NCI-H187 (cell line): ENCODE measurements at regions not wholly inside any gene's neighbourhood (a gene's known extent, or its start where the extent isn't known, plus 50 kb on each side); places are given as distances from the start of the nearest gene placed in this dataset.

Experiments used
- DNase-seq, 2 experiments: peaks; one replicate each; lab custom pipeline; 2025; lab: John Stamatoyannopoulos, UW

DNA sequence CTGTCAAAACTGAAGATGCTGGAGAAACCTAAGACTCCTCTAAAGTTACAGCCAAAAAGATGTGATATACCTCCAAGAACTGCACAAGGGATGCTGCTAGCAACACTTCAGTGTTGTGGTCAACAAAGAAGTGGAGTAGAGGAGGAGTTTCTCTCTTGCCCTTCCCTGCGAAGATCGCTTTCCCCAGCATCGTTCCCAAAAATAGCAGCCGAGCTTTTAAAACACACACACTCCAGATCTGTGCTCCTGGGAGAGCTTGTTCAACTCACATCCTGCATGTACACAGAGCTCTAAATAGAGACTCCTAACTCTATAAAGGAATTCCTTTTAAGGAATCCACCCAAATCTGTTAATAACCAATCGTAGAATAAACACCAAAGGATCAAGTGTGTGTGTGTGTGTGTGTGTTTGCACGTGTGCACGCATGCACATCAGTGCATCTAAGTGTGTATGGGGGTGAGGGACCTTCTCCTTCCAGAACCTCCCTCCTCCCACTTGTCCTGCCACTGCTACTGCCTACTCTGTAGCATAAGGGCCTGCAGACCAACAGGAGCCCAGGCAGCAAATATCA is 58.5 kb downstream of the PSMG1 start:
- no peak for DNase-seq

DNA sequence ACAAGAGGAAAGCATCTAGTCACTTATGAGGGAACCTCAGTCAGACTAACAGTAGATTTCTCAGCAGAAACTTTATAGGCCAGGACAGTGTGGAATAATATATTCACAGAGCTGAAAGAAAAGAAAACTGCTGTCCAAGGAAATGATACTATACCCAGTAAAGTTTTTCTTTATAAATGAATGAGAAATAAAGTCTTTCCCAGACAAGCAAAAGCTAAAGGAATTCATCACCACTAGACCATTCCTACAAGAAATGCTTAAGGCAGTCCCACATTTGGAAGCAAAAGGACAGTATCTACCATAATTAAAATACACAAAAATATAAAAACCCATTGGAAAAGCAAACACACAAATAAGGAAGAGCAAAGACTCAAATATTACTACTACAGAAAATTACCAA is 59.9 kb downstream of the PSMG1 start:
- DNase-seq = no peak

DNA sequence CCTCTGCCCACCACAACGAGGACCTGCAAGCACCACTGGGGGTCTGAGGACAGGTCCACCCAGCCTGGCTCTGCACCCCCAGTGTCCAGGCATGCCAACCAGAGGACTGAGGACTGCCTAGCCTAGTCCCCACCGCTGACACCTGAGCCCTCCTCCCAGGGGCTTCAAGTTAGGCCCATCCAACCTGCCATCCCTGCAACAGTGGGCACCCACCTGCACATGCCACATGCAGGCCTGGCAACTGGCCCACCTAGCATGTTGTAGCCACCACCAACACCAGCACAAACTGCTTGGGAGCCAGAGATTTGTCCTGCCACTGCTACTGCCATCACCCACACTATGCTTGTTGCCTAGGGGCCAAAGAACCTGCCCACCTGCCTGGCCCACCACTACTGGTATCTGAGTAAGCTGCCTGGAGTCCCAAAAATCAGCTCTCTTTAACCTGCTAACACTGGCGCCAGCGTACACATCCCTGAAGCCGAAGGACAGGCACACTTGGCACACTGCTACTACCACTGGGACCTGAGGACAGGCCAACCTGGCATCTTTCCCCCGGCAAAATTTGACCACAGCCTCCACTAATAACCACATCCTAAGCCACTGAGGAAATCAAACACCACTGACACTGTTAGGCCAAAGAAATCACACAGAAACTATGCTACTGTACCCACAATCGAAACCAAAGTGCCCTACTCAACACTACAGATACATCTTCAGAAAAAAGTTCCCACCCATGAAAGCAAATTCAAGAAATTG is 61.5 kb downstream of the PSMG1 start:
- DNase-seq = no peak

DNA sequence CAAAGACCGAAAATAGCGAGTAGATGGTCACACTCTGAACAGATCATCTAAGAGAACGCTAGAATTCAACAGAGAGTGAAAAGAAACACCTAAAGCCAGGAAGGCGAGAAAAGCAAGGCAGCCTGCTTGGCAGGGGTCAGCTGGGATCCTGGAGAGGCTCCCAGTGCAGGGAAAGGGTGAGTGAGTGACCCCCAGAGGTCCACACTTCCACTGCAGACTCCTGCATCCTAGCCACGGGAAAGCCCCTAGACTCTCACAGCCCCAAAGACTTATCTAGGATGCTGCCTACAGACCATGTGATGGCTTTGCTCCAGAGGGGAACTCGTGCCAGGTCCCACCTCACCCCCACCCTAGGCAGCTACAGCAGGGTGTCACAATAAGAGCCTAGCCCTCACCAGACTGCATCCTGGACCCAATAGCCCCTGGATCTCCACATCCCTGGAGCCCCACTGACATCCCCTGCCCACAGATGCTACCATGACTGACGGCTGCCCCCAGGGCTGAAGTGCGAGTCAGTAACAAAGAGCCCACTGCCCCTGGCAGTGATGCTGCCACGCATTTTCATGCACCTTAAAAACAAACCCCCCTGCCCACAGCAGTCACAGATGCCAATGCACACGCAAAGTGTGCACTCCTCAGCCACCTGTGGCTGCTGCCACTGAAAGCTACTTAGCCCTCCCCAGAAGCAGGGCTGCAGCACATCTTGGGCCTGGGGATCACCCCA is 62.2 kb downstream of the PSMG1 start:
- no peak for DNase-seq

DNA sequence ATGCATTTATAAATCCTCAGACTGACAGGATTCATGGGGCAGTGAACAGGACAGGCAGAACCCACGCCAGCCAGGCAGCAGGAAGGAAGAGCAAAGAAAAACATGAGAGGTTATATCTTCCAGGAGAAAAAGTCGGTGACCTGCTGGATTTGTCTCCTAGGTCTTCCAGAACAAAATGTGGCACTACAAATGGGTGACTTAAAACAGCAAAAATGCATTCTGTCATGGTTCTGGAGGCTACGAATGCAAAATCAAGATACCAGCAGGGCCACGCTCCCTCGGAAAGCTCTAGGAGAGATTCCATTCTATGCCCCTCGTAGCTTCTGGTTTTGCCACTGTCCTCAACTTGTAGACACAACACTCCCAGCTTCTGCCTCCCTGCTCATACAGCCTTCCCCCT is 63.4 kb downstream of the PSMG1 start:
- DNase-seq = no peak

DNA sequence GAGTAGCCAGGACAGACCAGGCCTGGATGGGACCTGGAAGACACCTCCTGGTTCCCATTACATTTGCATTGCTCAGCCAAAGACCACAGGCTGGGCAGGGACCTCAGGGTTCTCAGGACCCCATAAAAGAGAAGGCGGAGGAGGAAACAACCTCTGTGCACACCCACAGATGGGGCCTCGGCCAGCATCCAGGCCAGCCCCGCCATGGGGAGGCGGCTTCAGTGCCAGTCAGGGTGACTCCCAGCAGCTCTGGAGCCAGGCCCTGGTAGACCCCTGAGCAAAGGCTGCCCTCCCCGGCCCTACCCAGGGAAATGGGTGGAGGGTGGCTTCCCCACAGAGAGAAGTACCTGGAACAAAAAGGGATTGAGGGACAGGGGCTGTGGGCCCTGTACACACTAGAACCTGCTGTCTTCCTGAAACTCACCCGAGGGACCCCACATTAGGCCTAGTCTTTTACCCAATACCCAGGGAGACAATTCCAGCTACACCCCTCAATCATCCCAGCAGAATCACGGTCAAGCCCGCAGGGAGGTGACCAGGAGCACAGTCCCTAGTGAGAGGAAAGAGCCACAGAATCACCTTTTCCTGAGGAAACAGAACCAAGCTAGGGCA is 64.5 kb downstream of the PSMG1 start:
- no peak for DNase-seq

DNA sequence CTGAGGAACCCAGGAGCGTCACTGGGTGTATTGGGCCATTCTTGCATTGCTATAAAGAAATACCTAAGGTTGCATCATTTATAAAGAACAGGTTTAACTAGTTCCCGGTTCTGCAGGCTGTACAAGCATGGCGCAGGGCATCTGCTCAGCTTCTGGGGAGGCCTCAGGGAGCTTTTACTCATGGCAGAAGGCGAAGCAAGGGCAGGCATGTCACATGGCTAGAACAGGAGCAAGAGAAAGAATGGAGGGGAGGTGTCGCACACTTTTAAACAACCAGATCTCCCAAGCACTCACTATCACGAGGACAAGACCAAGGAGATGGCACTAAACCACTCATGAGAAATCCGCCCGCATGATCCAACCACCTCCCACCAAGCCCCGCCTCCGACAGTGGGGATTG is 65.2 kb downstream of the PSMG1 start:
- DNase-seq = no peak

DNA sequence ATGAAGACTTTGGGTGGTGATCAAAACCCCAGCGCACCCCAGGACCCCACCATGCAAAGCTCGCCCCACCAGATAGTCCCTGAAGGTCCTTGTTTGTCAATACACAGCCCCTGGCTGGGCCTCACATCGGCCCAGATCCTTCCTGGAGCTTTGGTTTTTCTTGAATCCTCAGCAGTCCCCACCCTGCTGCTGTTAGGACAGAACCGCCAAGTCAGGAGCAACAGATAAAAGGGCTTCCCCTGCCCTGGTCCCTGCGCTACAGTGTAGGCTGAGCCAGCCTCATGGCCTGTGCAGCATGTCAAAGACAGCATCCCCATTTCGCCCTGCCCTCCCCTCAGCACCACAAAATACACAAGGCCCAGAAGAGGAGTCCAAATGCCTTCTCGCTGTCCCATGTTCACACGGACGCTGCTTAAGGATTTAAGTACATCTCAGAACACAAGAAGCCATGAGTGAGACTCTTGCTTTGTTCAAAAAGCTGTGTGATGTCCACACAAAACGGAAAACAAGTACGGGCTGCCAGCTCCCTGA is 65.7 kb downstream of the PSMG1 start:
- DNase-seq = no peak

DNA sequence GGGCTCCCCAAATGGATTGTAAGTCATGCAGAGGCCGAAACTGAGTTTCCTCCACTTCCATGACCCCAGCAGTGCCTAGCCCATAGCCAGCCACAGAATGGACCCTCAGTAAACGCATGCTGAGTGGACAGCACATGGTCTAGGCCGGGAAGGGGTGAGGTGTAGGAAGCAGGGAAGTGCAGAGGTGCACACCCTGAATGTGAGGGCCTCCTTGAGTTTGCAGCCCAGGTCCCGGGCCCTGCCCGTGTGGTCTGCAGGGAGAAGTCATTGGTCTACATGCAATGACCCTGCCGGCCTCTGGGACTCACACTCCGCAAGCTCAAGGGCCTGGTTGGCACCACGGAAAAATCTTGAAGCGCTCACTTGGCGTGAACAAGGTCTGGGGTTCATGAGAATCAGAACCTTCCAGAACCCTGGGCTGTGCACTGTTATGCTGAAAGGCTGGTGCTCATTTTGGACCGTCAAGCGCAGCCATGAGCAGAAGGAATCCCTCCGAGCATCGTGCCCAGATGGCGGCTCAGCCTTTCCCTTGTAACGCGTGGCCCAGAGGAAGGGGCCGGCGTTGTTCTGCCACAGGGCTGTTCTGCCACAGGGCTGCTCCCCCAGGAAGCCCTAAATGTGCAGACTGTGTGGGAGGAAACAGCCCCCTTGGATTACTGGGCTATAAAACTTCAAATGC is 66.4 kb downstream of the PSMG1 start:
- DNase-seq = no peak

DNA sequence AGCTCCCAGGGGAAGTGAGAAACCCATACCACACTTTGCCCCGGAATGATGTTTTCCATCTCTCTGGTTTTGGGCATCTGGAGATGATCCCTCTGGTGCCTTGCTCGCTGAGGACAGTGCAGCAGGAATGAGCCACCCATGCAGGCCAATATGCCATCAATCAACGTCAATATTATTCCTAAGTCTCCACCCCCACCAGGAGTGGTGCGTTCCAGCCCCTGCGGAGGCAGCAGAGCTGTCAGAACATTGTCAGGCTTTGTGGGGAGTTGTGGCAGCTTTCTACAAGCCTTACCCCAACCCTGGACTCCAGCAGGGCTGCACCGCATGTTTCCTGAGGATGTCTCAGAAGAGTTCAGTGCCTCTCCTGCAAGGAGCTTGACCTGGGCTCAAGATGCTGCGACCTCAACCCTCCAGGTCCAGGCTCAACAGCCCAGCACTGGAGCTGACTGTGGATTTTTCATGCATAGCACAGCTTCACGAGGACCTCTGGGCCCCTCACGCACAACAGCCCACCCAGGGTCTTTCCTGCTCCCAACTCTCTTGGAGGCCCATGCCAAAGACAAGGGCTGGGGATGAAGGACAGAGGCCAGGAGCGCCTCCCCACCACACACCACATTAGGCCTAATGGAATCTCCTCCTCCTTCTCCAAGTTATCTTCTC is 67.5 kb downstream of the PSMG1 start:
- DNase-seq = no peak

DNA sequence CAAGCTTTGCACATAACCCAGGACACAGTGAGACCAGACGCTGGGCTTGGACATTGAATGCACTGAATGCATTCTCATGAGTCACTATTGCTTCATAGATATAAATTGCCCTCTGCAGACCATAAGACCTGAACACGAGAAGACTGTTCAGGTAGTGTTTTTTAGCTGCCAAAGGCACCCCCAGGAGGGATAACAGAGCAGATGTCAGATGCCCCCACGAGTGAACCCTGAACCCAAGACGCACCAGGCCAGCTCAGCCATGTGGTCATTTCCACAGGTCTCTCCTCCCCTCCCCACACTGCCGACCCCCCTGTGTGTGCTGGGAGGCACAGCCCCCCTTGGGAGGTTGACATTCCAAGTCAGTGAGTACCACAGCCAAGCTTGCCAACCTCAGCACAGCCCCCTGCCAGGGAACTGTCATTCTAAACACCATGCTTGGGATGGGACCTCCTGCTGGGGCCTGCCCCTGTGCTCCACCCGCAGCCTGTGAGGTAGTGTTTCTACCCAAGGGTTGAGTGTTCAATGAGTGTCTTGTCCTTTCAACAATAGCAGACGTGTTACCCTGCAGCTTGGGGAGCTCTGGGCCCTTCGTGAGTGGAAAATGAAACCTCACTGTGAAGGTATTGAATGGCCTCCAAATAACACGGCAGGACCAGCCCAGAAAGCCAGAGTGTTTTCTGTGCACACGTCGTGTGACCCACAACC is 68.2 kb downstream of the PSMG1 start:
- no peak for DNase-seq

DNA sequence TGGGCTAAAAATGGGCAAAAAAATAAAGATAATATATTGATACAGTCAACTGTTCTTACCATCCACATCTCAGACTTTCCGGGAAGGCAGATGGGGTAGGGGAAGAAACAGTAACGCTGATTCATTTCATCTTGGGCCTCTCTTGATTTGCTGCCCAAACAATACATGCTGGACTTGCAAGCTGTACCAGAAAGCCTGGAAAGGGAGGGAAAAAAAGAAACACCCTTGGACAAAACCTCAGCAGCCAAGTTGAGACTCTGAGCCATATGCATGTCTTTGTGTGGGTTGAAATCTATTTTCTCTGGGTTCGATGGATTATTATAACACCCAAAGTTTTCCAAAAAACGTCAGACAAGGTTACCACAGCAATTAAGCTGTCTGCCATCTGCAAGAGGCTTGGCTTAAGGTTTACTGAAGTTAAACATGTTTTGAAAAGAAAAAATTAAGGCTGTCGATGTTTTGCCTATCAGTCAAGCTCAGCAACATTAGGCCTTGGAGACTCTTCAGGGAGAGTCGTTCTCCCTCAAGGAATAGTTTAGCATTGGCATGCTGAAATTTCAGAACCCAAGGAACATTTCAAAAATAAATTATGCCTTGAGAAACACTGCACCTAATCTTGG is 71.2 kb downstream of the PSMG1 start:
- DNase-seq = no peak

DNA sequence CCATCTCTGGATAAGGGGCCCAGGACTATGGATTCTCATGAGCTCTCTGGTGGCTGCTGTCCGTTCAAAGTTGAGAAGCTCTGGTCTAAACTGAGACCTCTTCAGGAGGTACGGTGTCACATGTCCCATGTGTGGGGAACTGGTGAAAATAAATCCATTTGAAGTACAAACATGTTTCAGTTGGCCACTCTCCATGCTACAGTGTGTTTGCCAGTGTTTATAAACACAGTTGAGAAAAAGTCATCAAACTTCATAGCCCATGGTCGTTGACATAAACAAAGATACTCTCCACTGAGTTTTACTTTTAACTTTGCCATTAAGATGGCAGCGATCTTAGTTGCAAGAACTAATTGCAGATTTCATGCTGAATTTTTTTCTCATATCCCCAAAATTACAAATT is 72.8 kb downstream of the PSMG1 start:
- no peak for DNase-seq

DNA sequence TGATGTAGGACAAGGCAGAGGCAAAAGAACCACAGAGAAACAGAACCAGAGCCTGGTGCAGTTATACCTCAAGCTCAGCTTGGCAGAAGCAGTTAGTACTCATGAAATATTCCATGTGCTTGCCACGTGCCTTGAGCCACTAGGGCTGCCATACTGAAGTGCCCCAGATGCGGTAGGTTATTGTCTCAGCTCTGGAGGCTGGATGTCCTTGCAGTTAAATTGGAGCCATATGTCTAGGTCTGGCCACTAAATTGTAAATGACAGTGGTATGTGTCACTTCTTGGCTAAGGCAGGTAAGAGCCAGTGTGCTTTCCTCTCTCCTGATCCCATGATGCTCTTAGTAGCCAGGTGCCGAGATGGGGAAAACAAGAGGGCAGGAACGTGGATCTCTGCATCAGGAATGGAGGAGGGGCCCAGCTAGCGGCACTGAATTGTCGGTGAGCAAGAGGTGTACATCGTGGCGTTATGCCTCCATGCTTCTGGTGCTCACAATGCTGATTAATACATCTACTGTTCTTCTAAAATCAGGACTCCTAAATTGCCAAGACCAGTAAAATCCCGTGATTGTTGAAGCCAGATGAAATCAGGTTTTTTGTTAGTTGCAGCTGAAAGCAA is 73.5 kb downstream of the PSMG1 start:
- DNase-seq = no peak

DNA sequence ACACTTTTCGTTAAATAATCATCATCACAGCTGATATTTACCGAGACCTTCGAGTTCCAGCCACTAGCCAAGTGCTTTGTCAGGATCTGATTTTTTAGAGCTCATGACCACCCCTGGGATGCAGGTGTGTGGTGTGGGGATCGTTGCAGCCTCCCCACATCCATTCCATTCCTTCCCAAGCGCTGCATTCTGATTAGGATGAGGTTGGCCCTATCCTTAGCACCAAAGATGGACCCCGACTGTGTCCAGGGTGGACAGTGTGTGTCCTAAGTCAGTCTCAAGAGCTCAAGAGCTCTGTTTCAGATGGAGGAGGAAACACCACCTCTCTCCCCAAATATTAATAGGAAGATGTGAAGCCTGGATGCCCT is 74.1 kb downstream of the PSMG1 start:
- DNase-seq = no peak

DNA sequence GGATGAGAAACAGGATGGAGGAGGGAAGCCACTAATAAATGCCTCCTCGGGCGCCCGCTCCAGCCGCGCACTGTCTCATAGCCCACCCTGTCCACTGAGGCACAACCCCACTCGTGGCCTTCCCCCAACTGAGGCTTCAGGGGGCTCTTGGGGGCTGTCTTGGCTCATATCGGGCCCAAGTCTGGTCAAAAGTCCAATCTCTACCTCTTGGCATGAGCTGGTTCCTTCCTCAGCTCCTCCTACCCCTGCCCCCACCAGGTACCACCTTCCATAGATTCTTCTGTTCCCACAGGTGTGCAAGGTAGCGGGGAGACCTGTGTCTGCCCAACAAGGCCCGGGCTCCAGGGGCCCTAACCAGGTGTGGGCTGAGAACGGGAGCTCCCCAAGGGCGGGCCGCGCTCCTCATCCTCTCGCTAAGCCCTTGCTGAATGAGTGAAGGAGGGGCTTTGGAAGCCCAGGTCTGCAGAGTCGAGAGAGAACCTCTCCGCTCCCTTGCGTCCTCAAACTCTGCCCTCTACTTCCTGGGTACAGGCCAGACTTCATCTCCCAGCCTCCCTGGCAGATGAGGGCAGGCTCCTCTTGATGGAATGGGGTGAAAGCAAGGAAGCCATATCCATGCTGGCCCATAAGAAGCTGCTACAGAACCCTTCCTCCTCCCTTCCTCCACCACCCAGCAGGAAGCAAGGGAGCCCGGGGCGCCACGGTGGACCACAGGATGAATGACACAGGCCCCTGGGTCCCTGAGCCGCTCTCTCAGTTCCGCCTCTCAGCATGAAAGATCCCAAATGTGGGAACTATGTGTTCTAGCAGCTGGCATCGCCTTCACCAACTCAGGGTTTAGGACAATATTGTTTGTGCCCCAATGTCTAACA is 74.7 kb downstream of the PSMG1 start:
- DNase-seq = no peak

DNA sequence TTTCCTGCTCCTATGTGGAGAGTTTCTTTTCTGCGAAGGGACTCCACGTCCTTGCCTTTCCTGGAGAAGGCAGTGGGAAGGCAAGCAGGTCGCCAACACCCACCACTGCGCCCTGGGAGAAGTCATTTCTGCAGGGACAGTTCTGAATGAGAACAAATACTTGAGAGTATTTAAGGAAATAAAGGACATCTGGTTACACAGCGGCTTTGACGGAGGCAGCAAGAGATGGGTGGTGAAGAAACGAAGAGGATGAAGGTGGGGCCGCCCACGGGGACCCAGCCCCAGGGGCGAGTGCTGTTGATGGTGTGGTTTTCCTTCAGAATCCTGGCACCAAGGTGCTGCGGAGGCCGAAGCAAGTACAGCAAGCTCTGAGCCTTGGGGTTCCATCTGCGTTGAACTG is 75.5 kb downstream of the PSMG1 start:
- no peak for DNase-seq

DNA sequence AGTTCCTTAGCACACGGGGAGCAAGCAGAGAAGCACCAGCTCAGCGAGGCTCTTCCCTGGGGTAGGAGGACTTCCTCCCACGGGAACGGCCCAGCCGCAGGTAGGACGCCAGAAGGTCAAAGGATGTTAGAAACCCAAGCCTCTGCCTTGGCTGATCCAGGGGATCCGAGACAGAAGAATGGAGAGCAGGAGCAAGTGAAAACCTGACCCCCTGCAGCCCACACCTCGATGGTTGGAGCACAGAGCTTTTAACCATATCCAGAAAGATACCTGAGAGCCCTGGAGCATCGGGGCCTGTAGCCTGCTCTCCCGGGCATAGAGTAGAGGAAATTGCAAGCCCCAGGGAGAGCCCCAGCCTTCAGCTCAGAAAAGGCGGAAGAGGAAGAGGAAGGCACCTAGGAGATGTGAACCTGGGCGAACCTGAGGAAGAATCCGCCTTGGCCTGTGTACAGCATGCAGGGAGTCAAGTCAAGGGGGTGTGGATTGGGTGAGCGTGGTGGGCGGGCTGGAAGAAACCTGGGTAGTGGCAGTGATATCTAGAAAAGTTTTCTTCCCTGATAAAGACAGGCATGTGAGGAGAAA is 76.3 kb downstream of the PSMG1 start:
- DNase-seq = no peak

DNA sequence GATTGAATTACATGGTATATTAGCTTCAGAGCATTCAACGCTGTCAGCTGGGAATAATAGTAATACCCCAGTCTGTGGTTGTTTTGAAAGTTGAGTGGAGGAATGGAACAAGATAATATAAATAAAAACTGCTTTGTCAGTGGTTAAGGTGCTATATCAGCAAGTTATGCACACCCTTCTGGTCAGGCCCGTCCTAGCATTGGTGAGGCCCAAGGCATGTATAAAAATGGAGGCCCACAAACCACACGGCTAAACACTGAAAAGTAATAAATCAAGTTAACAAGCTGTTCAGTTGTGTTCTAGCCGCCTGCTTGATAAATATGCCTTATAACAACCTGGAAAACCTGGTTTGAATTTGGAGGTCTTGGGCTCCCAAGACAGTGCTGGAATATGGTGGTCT is 77.4 kb downstream of the PSMG1 start:
- no peak for DNase-seq
